DOHH2 (cell line): ENCODE measurements at regions not wholly inside any gene's neighbourhood (a gene's known extent, or its start where the extent isn't known, plus 50 kb on each side); places are given as distances from the start of the nearest gene placed in this dataset.

ENCODE experiments used
- H3F3A ChIP-seq: fragments of 200-600 bp; sonication (generic), shearing (Covaris generic); 2 replicates; pipeline ENCODE4 v1.6.0; 2016; ENCODE audit warnings: antibody characterized with exemption, mild to moderate bottlenecking; ENCODE audit not compliant: control insufficient read depth, insufficient read depth
- H3K27ac ChIP-seq: fragments of 200-600 bp; sonication (generic); 2 replicates; pipeline ENCODE4 v1.5.1; 2014; ENCODE audit warnings: low read depth, mild to moderate bottlenecking, low read length, moderate library complexity
- H3K27me3 ChIP-seq: fragments of 200-600 bp; sonication (generic); 2 replicates; pipeline ENCODE4 v1.6.1; 2014; ENCODE audit warnings: mild to moderate bottlenecking, low read length, mixed read lengths; ENCODE audit not compliant: control insufficient read depth
- H3K36me3 ChIP-seq: fragments of 200-600 bp; sonication (generic); 2 replicates; pipeline ENCODE4 v1.6.1; 2014; ENCODE audit warnings: mild to moderate bottlenecking, low read length, moderate library complexity, mixed read lengths; ENCODE audit not compliant: control insufficient read depth
- H3K4me1 ChIP-seq: fragments of 200-600 bp; sonication (generic); 2 replicates; pipeline ENCODE4 v1.6.1; 2014; ENCODE audit warnings: mild to moderate bottlenecking, low read length, mixed read lengths; ENCODE audit not compliant: control insufficient read depth
- H3K4me2 ChIP-seq: fragments of 200-600 bp; sonication (generic); 2 replicates; pipeline ENCODE4 v1.6.0; 2014; ENCODE audit warnings: mild to moderate bottlenecking, low read length, moderate library complexity
- H3K4me3 ChIP-seq: fragments of 200-600 bp; sonication (generic); 2 replicates; pipeline ENCODE4 v1.5.1; 2014; ENCODE audit warnings: mild to moderate bottlenecking, low read length, mixed read lengths
- H3K79me2 ChIP-seq: fragments of 200-600 bp; sonication (generic); 2 replicates; pipeline ENCODE4 v1.6.1; 2014; ENCODE audit warnings: mild to moderate bottlenecking, low read length, mixed read lengths; ENCODE audit not compliant: control insufficient read depth
- H3K9me2 ChIP-seq: fragments of 200-600 bp; sonication (generic); replicated peaks from 2 replicates; pipeline ENCODE4 v1.6.1; 2014; ENCODE audit warnings: mild to moderate bottlenecking, low read length, mixed read lengths; ENCODE audit not compliant: control insufficient read depth
- H3K9me3 ChIP-seq: fragments of 200-600 bp; sonication (generic); 2 replicates; pipeline ENCODE4 v1.6.1; 2014; ENCODE audit warnings: antibody characterized with exemption, low read length, mixed read lengths; ENCODE audit not compliant: control insufficient read depth, insufficient read depth
- H4K20me1 ChIP-seq: fragments of 200-600 bp; sonication (generic); 2 replicates; pipeline ENCODE4 v1.6.0; 2014; ENCODE audit warnings: low read depth, mild to moderate bottlenecking, antibody characterized with exemption, low read length, moderate library complexity; ENCODE audit not compliant: control insufficient read depth, insufficient read depth
- EZH2phosphoT487 ChIP-seq: fragments of 200-600 bp; sonication (generic); IDR thresholded peaks from 2 replicates; pipeline ENCODE4 v1.6.1; 2017; ENCODE audit warnings: borderline replicate concordance, mild to moderate bottlenecking, antibody characterized with exemption, low read length, moderate library complexity, mixed read lengths
- TF ChIP-seq, protein P1 (sequence below): fragments of 200-600 bp; sonication (generic); IDR thresholded peaks from one replicate; pipeline ENCODE4 v1.5.1; 2014; ENCODE audit warnings: antibody characterized with exemption, mild to moderate bottlenecking, low read depth, low read length; ENCODE audit not compliant: poor library complexity, severe bottlenecking

DNA sequence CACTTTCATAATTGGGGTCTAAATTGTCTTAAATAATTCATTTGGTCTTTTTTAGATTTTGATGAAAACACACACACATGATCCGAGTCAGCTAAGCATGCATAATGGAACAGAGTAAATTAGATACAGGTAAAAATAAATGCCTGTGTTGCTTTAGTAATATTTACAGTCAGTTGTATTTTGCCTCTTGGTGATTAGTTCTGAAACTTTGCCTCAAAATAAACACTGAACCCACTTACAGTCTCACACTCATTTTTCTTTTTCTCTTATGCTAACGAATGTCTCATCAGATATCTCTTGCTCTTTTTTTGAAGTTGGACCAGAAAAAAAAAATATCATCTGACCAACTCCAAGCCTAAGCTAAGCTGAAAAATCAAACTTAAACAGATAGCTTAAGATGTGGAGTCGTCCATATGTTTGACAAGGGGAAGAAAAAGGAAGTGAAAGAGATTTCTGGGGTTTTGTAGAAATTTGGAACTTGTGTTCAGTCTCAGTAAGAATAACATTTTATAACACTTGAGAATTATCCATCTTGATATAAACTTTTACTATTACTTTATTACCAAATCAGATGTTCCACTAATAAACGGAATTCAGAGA lies 592.5 kb downstream of the RPL10L start:
- Histone ChIP-seq H3F3A (no peaks in the 10 kb centered on the region), H3K4me2 (no peak overlapping the region), H3K4me1 (no peaks in the 10 kb centered on the region)

DNA sequence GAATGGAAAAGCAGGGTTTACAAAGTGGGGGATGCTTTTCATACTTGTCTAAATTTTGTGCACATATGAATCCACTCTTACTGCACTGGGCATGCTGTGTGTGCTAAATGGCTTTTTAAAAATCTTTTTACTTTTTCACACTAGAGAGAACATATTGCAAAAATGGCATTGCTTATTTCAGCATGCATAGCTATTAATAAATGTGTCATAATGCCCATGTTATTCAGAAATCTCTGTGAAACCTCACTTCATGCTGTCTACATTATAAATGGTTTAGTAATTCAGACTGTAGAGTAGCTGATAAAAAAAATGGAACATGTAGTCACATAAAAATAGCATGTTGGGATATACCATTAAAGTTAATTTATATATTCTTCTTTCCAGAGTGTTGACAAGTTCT lies 593.8 kb downstream of the RPL10L start:
- H3F3A ChIP-seq = no peaks in the 10 kb centered on the region
- no peaks in the 10 kb centered on the region for H3K9me2 ChIP-seq
- no peaks in the 10 kb centered on the region for H3K9me3 ChIP-seq
- no peaks in the 10 kb centered on the region for H4K20me1 ChIP-seq
- no peaks in the 10 kb centered on the region for H3K4me1 ChIP-seq
- no peak for TF ChIP-seq EZH2phosphoT487
- TF ChIP-seq, protein P1, sequence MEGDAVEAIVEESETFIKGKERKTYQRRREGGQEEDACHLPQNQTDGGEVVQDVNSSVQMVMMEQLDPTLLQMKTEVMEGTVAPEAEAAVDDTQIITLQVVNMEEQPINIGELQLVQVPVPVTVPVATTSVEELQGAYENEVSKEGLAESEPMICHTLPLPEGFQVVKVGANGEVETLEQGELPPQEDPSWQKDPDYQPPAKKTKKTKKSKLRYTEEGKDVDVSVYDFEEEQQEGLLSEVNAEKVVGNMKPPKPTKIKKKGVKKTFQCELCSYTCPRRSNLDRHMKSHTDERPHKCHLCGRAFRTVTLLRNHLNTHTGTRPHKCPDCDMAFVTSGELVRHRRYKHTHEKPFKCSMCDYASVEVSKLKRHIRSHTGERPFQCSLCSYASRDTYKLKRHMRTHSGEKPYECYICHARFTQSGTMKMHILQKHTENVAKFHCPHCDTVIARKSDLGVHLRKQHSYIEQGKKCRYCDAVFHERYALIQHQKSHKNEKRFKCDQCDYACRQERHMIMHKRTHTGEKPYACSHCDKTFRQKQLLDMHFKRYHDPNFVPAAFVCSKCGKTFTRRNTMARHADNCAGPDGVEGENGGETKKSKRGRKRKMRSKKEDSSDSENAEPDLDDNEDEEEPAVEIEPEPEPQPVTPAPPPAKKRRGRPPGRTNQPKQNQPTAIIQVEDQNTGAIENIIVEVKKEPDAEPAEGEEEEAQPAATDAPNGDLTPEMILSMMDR = no peak
- H3K27me3 ChIP-seq = no peaks in the 10 kb centered on the region
- H3K36me3 ChIP-seq = no peaks in the 10 kb centered on the region
- no peak overlapping the region for H3K27ac ChIP-seq
- H3K79me2 ChIP-seq = no peaks in the 10 kb centered on the region
- no peak overlapping the region for H3K4me2 ChIP-seq
- H3K4me3 ChIP-seq = no peak overlapping the region

More for the DNA sequence above, 592.5 kb downstream of the RPL10L start:
- Histone ChIP-seq H3K27ac (no peak overlapping the region), H3K36me3 (no peaks in the 10 kb centered on the region), H3K79me2 (no peaks in the 10 kb centered on the region), H3K4me3 (no peak overlapping the region), H3K9me3 (no peaks in the 10 kb centered on the region), H3K9me2 (no peaks in the 10 kb centered on the region), H4K20me1 (no peaks in the 10 kb centered on the region), H3K27me3 (no peaks in the 10 kb centered on the region)
- TF ChIP-seq, protein P1 = no peak
- no peak for TF ChIP-seq EZH2phosphoT487

DNA sequence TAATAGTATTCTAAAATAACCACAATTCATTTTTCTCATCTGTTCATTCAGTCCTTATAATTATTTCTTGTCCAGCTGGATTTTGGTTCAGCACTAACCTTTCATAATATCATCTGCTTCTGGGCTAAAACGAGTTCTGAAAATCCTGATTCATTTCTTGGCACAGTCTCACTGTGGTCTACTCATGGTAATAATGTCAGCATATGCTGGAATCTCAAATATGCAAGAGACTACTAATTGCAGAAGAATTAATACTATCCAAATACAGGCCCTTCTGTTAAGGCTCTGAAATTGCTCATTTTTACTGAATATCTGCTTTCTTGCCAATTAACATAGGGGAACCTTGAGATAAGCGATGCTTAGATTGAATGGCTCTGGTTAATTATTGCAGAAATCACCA lies 597.1 kb downstream of the RPL10L start:
- no peak for TF ChIP-seq EZH2phosphoT487
- TF ChIP-seq, protein P1 = no peak
- H3K9me3 ChIP-seq = no peaks in the 10 kb centered on the region
- H4K20me1 ChIP-seq = no peaks in the 10 kb centered on the region
- H3K9me2 ChIP-seq = no peaks in the 10 kb centered on the region
- no peaks in the 10 kb centered on the region for H3K79me2 ChIP-seq
- no peaks in the 10 kb centered on the region for H3F3A ChIP-seq
- H3K4me1 ChIP-seq = no peaks in the 10 kb centered on the region
- H3K36me3 ChIP-seq = no peaks in the 10 kb centered on the region
- no peak overlapping the region for H3K27ac ChIP-seq
- no peaks in the 10 kb centered on the region for H3K27me3 ChIP-seq
- H3K4me3 ChIP-seq = no peak overlapping the region
- H3K4me2 ChIP-seq = no peak overlapping the region
